H1 (cell line): ENCODE measurements at regions not wholly inside any gene's neighbourhood (a gene's known extent, or its start where the extent isn't known, plus 50 kb on each side); places are given as distances from the start of the nearest gene placed in this dataset.

Source experiments
- CTCF ChIA-PET: fragments of 300-600 bp; sonication (Branson Sonifier 250); formaldehyde crosslinking; loops from one replicate; lab custom pipeline; 2021; ENCODE audit not compliant: partially characterized antibody; lab: Charles Lee
- POLR2A ChIA-PET: fragments of 300-600 bp; sonication (Branson Sonifier 250); formaldehyde crosslinking; loops from one replicate; lab custom pipeline; 2021; ENCODE audit warnings: inconsistent platforms; ENCODE audit not compliant: partially characterized antibody; lab: Charles Lee
- DNase-seq, 2 experiments: peaks; one replicate each; pipeline versions ENCODE4 v3.0.0 to v3.0.0-alpha.2; 2010 to 2022; ENCODE audit warnings: low spot score in 2 of 2, low read depth in 1 of 2, mixed read lengths in 1 of 2
- FAIRE-seq: peaks from 2 replicates; lab custom pipeline; 2011; peaks lifted over from hg19 to GRCh38; lab: Jason Lieb, UNC
- H2AFZ ChIP-seq: 2 replicates; pipeline ENCODE4 v1.8.1; 2012; ENCODE audit warnings: low read length, inconsistent platforms
- H2AK5ac ChIP-seq: 2 replicates; pipeline ENCODE4 v1.6.1; 2013; ENCODE audit warnings: low read depth, low read length
- H2BK120ac ChIP-seq: replicated peaks from 2 replicates; pipeline ENCODE3; 2013; ENCODE audit warnings: low read depth, low read length, inconsistent platforms
- H2BK12ac ChIP-seq: 2 replicates; pipeline ENCODE4 v1.6.1; 2013; ENCODE audit warnings: low read depth, low read length
- H2BK15ac ChIP-seq: 2 replicates; pipeline ENCODE4 v1.6.1; 2013; ENCODE audit warnings: low read length
- H2BK20ac ChIP-seq: 2 replicates; pipeline ENCODE4 v1.6.1; 2013; ENCODE audit warnings: low read length
- H2BK5ac ChIP-seq: 2 replicates; pipeline ENCODE4 v1.6.1; 2013; ENCODE audit warnings: low read depth, low read length
- H3K14ac ChIP-seq: 2 replicates; pipeline ENCODE4 v1.6.1; 2013; ENCODE audit warnings: inconsistent platforms; ENCODE audit not compliant: insufficient read length
- H3K18ac ChIP-seq: 2 replicates; pipeline ENCODE4 v1.6.1; 2013; ENCODE audit warnings: low read length; ENCODE audit errors: extremely low read depth
- H3K23ac ChIP-seq: 2 replicates; pipeline ENCODE4 v1.6.1; 2013; ENCODE audit warnings: inconsistent platforms; ENCODE audit not compliant: insufficient read length
- H3K23me2 ChIP-seq: 2 replicates; pipeline ENCODE4 v1.6.1; 2013; ENCODE audit warnings: low read depth, low read length
- H3K27ac ChIP-seq: 2 replicates; pipeline ENCODE4 v1.6.1; 2011; ENCODE audit warnings: low read depth, low read length, inconsistent platforms
- H3K27me3 ChIP-seq, 4 experiments: replicated peaks in 1 of 4; 1 replicate in 1 of 4; 2 replicates in 3 of 4; pipeline versions ENCODE4 v1.6.1 to v1.8.1; 2011 to 2013; ENCODE audit warnings: low read length in 3 of 4, mild to moderate bottlenecking in 3 of 4, inconsistent platforms in 2 of 4, mixed read lengths in 2 of 4, moderate library complexity in 1 of 4; ENCODE audit not compliant: control insufficient read depth in 3 of 4, insufficient read depth in 3 of 4; ENCODE audit errors: extremely low read depth in 1 of 4
- H3K36me3 ChIP-seq, 4 experiments: 2 replicates each; pipeline versions ENCODE4 v1.6.1 to v1.8.1; 2011 to 2013; ENCODE audit warnings: mild to moderate bottlenecking in 4 of 4, low read length in 3 of 4, moderate library complexity in 2 of 4, control low read depth in 1 of 4, inconsistent platforms in 1 of 4; ENCODE audit not compliant: insufficient read depth in 4 of 4, control insufficient read depth in 2 of 4
- H3K4ac ChIP-seq: replicated peaks from 2 replicates; pipeline ENCODE3; 2013; ENCODE audit warnings: low read length, low read depth, mixed read lengths, inconsistent platforms; ENCODE audit not compliant: insufficient read length
- H3K4me1 ChIP-seq, 4 experiments: replicated peaks in 1 of 4; 1 replicate in 1 of 4; 2 replicates in 3 of 4; pipeline versions ENCODE4 v1.6.1 to v1.8.1; 2011 to 2013; ENCODE audit warnings: low read length in 3 of 4, inconsistent platforms in 2 of 4, mixed read lengths in 1 of 4; ENCODE audit not compliant: insufficient read depth in 4 of 4, control insufficient read depth in 3 of 4
- H3K4me2 ChIP-seq, 2 experiments: 2 replicates each; pipeline versions ENCODE4 v1.6.1 to v1.8.1; 2011 to 2013; ENCODE audit warnings: low read depth in 2 of 2, low read length in 2 of 2, control low read depth in 1 of 2, inconsistent platforms in 1 of 2, mild to moderate bottlenecking in 1 of 2; ENCODE audit not compliant: insufficient read depth in 1 of 2
- H3K4me3 ChIP-seq, 4 experiments: fragments of 200-600, 300-600 bp in 1 of 4; sonication (generic), shearing (Covaris generic), sonication (Bioruptor Twin) in 1 of 4; 2 replicates each; pipeline versions ENCODE4 v1.5.1 to v1.8.1; 2011 to 2016; ENCODE audit warnings: low read length in 4 of 4, low read depth in 3 of 4, control low read depth in 2 of 4, inconsistent platforms in 2 of 4, mild to moderate bottlenecking in 2 of 4, mixed read lengths in 1 of 4, moderate library complexity in 1 of 4; ENCODE audit not compliant: insufficient read depth in 2 of 4; ENCODE audit errors: extremely low read depth in 1 of 4
- H3K56ac ChIP-seq: replicated peaks from 2 replicates; pipeline ENCODE3; 2013; ENCODE audit warnings: low read depth, mild to moderate bottlenecking, mixed read lengths, low read length, inconsistent platforms; ENCODE audit not compliant: insufficient read length
- H3K79me1 ChIP-seq: 2 replicates; pipeline ENCODE4 v1.6.1; 2013; ENCODE audit warnings: low read depth, low read length, control low read depth
- H3K79me2 ChIP-seq, 2 experiments: 2 replicates each; pipeline versions ENCODE4 v1.6.1 to v1.8.1; 2012 to 2013; ENCODE audit warnings: low read length in 2 of 2, mild to moderate bottlenecking in 2 of 2, inconsistent platforms in 1 of 2; ENCODE audit not compliant: insufficient read depth in 2 of 2, control insufficient read depth in 1 of 2
- H3K9ac ChIP-seq, 4 experiments: replicated peaks in 1 of 4; 1 replicate in 1 of 4; 2 replicates in 3 of 4; pipeline versions ENCODE4 v1.6.1 to v1.8.1; 2011 to 2013; ENCODE audit warnings: low read depth in 3 of 4, low read length in 3 of 4, control low read depth in 2 of 4, mild to moderate bottlenecking in 2 of 4, moderate library complexity in 2 of 4, inconsistent platforms in 1 of 4; ENCODE audit errors: extremely low read depth in 1 of 4
- H3K9me3 ChIP-seq, 2 experiments: 2 replicates each; pipeline versions ENCODE4 v1.6.1 to v1.8.1; 2012 to 2013; ENCODE audit warnings: mild to moderate bottlenecking in 2 of 2, moderate library complexity in 2 of 2, control low read depth in 1 of 2, inconsistent platforms in 1 of 2, low read depth in 1 of 2, low read length in 1 of 2, mixed read lengths in 1 of 2; ENCODE audit not compliant: insufficient read depth in 2 of 2
- H4K20me1 ChIP-seq, 2 experiments: replicated peaks in 1 of 2; 2 replicates each; pipeline versions ENCODE3 to v1.8.1; 2011 to 2013; ENCODE audit warnings: inconsistent platforms in 2 of 2, low read length in 2 of 2, mild to moderate bottlenecking in 1 of 2; ENCODE audit not compliant: insufficient read depth in 2 of 2, control insufficient read depth in 1 of 2
- H4K5ac ChIP-seq: 2 replicates; pipeline ENCODE4 v1.6.1; 2013; ENCODE audit warnings: low read length, low read depth, mixed read lengths, inconsistent platforms; ENCODE audit not compliant: insufficient read length
- H4K8ac ChIP-seq: 2 replicates; pipeline ENCODE4 v1.8.0; 2013; ENCODE audit warnings: mild to moderate bottlenecking, moderate library complexity, low read length, inconsistent platforms; ENCODE audit not compliant: insufficient read depth; ENCODE audit errors: extremely low read depth
- H4K91ac ChIP-seq: replicated peaks from 2 replicates; pipeline ENCODE3; 2013; ENCODE audit warnings: low read length, mixed read lengths, inconsistent platforms; ENCODE audit not compliant: insufficient read length
- ATF3 ChIP-seq: IDR thresholded peaks from 2 replicates; pipeline ENCODE4 v1.6.1; 2011; ENCODE audit warnings: low read depth, mild to moderate bottlenecking, low read length; ENCODE audit not compliant: insufficient read depth
- BCL11A ChIP-seq, 2 experiments: IDR thresholded peaks; one replicate each; pipeline ENCODE4 v1.6.1; 2011; ENCODE audit warnings: low read depth in 2 of 2, low read length in 2 of 2, mild to moderate bottlenecking in 2 of 2
- SP4 ChIP-seq: IDR thresholded peaks from 2 replicates; pipeline ENCODE4 v1.6.1; 2012; ENCODE audit warnings: low read length, inconsistent platforms
- TBP ChIP-seq: IDR thresholded peaks from 2 replicates; pipeline ENCODE4 v1.6.1; 2011; ENCODE audit warnings: low read depth, low read length, improper control_type of control experiment
- WGBS, 2 experiments: shearing (Covaris generic) in 1 of 2; methylation state at CpG; one replicate each; pipeline versions ENCODE4 v1.1.6 to v1.1.7; 2013 to 2015; ENCODE audit warnings: low lambda C conversion rate in 2 of 2, mixed read lengths in 2 of 2, inconsistent platforms in 1 of 2, low coverage in 1 of 2, missing lambda C conversion rate in 1 of 2; ENCODE audit not compliant: insufficient replicate concordance in 2 of 2, insufficient coverage in 1 of 2, insufficient read length in 1 of 2; ENCODE audit errors: extremely low coverage in 1 of 2, missing lambda C conversion rate in 1 of 2; 5-methylcytosine and 5-hydroxymethylcytosine counted together

GRCh38 chr5:60526336-60526875, 173.6 kb downstream of the DEPDC1B start:
- Histone ChIP-seq H3K27me3 (no peaks in the 10 kb centered on the region), H3K9ac (no peak overlapping the region), H3K23me2 (no peaks in the 10 kb centered on the region), H3K4me3 (no peak overlapping the region), H2BK15ac (no peak overlapping the region), H2AK5ac (no peak overlapping the region), H3K36me3 (no peaks in the 10 kb centered on the region), H3K14ac (no peak overlapping the region), H3K79me2 (no peaks in the 10 kb centered on the region), H2BK20ac (no peak overlapping the region), H4K5ac (no peak overlapping the region), H2BK120ac (no peak overlapping the region), H3K4me2 (no peak overlapping the region), H4K20me1 (no peaks in the 10 kb centered on the region), H3K27ac (no peak overlapping the region), H4K91ac (no peak overlapping the region), H3K4ac (no peak overlapping the region), H3K23ac (no peak overlapping the region), H3K79me1 (no peaks in the 10 kb centered on the region), H4K8ac (no peak overlapping the region), H3K9me3 (peaks cover 0 to 2% of the 10 kb centered on the region in 2 experiments; a peak in 1 of 4 replicates), H3K56ac (no peak overlapping the region), H2BK5ac (no peak overlapping the region), H3K18ac (no peak overlapping the region), H3K4me1 (peaks cover 0 to 5% (median 0%) of the 10 kb centered on the region in 4 experiments; a peak in 1 of 7 replicates), H2BK12ac (no peak overlapping the region), H2AFZ (no peak overlapping the region)
- ChIA-PET CTCF (no interaction called here), POLR2A (no interaction called here)
- no peak for FAIRE-seq
- no peak for DNase-seq
- WGBS, 2 experiments = 93% methylated on average over 8 of the region's 8 CpGs; no CpG with 5 or more reads in 1 of the 2 experiments
- TF ChIP-seq TBP = no peak
- no peak for TF ChIP-seq SP4
- no peak for TF ChIP-seq BCL11A (IDR thresholded peaks at IDR 0.05; ENCODE audit: low read depth in 2 of 2, low read length in 2 of 2)
- no peak for TF ChIP-seq ATF3
